ENCODE measurements at regions not wholly inside any gene's neighbourhood (a gene's known extent, or its start where the extent isn't known, plus 50 kb on each side); places are given as distances from the start of the nearest gene placed in this dataset.

DNA sequence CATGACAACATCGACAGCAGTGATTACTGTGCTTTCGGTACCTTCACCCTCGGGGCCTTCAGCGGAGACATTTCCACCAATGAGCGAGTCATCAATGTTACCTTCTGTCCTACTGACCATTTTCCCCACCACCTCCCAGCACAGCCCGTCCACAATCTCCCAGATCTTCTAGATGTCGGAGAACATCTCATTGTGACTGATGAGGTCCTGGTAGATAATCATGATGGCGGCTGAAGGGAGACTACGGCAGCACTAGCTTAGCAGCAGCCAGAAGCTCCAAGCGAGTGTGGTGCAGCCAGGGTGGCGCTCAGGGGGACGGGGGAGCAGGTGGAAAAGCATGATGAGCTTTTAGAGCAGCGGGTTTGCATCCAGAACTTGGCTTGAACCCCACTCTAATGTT, 379.0 kb downstream of the TLR4 start:
- Histone ChIP-seq H3K4me1 (no peaks in the 10 kb centered on the region), H3K4me2 (no peak overlapping the region), H3K9me3 (no peaks in the 10 kb centered on the region), H3K27ac (no peak overlapping the region), H3K4me3 (no peak overlapping the region)
- TF ChIP-seq, protein P1, sequence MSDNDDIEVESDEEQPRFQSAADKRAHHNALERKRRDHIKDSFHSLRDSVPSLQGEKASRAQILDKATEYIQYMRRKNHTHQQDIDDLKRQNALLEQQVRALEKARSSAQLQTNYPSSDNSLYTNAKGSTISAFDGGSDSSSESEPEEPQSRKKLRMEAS (IDR thresholded peaks at IDR 0.05) = no peak
- no peak for TF ChIP-seq FOXS1 (CRISPR knock-in tag; IDR thresholded peaks at IDR 0.05)
- no peak for TF ChIP-seq POLR2AphosphoS2 (conservative IDR thresholded peaks at IDR 0.05; ENCODE audit: low read length)
- TF ChIP-seq CBX2 (IDR thresholded peaks at IDR 0.05; ENCODE audit: borderline replicate concordance, low read depth) = no peak
- no peak for TF ChIP-seq FOSL2 (IDR thresholded peaks at IDR 0.05)
- TF ChIP-seq FOSL2 (CRISPR knock-in tag; IDR thresholded peaks at IDR 0.05) = no peak
- TF ChIP-seq PHF8 (IDR thresholded peaks at IDR 0.05; ENCODE audit: borderline replicate concordance, low read depth) = no peak
- TF ChIP-seq CBX8 (IDR thresholded peaks at IDR 0.05) = no peak
- TF ChIP-seq EP300 (IDR thresholded peaks at IDR 0.05) = no peak
- no peak for TF ChIP-seq CHD2 (IDR thresholded peaks at IDR 0.05; ENCODE audit: low read length, partially characterized antibody)
- TF ChIP-seq RNF2 (IDR thresholded peaks at IDR 0.05; ENCODE audit: borderline replicate concordance, low read depth) = no peak
- 22% methylated on average over 13 of the region's 13 CpGs for WGBS (ENCODE audit: missing lambda C conversion rate)
- FAIRE-seq = no peak
- ChIA-PET POLR2A (no interaction called here), CTCF (no interaction called here)
- DNase-seq (ENCODE audit: low read depth in 1 of 2, low spot score in 1 of 2) = no peak
- no peak for ATAC-seq

DNA sequence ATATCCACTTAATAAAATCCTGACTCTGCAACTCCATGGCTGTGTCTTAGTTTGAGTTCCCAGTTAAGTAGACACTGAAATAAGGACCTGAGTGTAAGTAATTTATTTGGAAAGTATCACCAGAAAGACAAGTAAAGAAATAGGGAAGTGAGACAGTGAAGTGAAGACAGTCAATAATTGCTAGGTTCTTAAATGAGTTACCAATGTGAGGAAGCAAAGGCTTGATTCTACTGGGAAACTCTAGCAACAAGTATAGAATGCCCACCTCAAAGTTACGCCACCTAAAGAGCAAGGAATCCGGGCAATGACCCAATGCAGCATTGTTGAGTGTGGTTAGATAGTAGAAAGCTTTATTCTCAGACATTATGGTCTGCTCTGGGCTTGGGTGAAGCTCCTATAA, 383.9 kb downstream of the TLR4 start:
- Histone ChIP-seq H3K4me3 (no peak overlapping the region), H3K27ac (no peak overlapping the region), H3K4me2 (no peak overlapping the region), H3K9me3 (no peaks in the 10 kb centered on the region), H3K4me1 (no peaks in the 10 kb centered on the region)
- ChIA-PET CTCF (no interaction called here), POLR2A (no interaction called here)
- no peak for FAIRE-seq
- ATAC-seq = no peak
- 0% methylated on average over 2 of the region's 2 CpGs for WGBS (ENCODE audit: missing lambda C conversion rate)
- DNase-seq (ENCODE audit: low read depth in 1 of 2, low spot score in 1 of 2) = no peak
- TF ChIP-seq ZFP36 (IDR thresholded peaks at IDR 0.05; ENCODE audit: borderline replicate concordance, partially characterized antibody) (no peak), CHD4 (IDR thresholded peaks at IDR 0.05; ENCODE audit: borderline replicate concordance) (no peak), PHF8 (IDR thresholded peaks at IDR 0.05; ENCODE audit: borderline replicate concordance, low read depth) (no peak)
- TF ChIP-seq, protein P2, sequence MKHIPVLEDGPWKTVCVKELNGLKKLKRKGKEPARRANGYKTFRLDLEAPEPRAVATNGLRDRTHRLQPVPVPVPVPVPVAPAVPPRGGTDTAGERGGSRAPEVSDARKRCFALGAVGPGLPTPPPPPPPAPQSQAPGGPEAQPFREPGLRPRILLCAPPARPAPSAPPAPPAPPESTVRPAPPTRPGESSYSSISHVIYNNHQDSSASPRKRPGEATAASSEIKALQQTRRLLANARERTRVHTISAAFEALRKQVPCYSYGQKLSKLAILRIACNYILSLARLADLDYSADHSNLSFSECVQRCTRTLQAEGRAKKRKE (CRISPR knock-in tag; IDR thresholded peaks at IDR 0.05; ENCODE audit: low read depth) = no peak

DNA sequence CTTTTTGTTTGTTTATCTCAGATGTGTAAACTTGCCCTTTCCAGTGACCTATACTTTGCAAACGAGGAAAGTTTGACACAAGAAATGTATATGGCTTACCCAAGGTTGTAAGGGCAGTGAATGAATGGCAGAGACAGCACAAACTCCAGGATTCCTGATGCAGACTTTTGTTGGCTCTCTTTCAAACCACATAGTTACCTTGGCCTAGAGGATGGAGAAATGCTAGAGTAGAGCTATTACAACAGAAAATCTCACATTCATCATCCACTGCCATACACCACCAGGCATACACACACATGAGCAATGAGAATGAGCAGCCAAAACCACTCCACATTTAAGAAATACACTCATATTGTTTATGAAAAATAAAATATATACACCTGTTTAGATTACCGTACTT, 387.0 kb downstream of the TLR4 start:
- DNase-seq (ENCODE audit: low read depth in 1 of 2, low spot score in 1 of 2) = no peak
- Histone ChIP-seq H3K4me2 (no peak overlapping the region), H3K27ac (no peak overlapping the region), H3K4me1 (no peaks in the 10 kb centered on the region), H3K4me3 (no peak overlapping the region), H3K9me3 (no peaks in the 10 kb centered on the region)
- no peak for ATAC-seq
- ChIA-PET POLR2A (no interaction called here), CTCF (no interaction called here)
- no peak for TF ChIP-seq RARB (CRISPR knock-in tag; IDR thresholded peaks at IDR 0.05)
- no peak for TF ChIP-seq RAD21 (conservative IDR thresholded peaks at IDR 0.05 in 1 of 2, IDR thresholded peaks at IDR 0.05 in 1 of 2)
- no peak for TF ChIP-seq RNF2 (IDR thresholded peaks at IDR 0.05; ENCODE audit: borderline replicate concordance, low read depth)
- TF ChIP-seq, protein P3, sequence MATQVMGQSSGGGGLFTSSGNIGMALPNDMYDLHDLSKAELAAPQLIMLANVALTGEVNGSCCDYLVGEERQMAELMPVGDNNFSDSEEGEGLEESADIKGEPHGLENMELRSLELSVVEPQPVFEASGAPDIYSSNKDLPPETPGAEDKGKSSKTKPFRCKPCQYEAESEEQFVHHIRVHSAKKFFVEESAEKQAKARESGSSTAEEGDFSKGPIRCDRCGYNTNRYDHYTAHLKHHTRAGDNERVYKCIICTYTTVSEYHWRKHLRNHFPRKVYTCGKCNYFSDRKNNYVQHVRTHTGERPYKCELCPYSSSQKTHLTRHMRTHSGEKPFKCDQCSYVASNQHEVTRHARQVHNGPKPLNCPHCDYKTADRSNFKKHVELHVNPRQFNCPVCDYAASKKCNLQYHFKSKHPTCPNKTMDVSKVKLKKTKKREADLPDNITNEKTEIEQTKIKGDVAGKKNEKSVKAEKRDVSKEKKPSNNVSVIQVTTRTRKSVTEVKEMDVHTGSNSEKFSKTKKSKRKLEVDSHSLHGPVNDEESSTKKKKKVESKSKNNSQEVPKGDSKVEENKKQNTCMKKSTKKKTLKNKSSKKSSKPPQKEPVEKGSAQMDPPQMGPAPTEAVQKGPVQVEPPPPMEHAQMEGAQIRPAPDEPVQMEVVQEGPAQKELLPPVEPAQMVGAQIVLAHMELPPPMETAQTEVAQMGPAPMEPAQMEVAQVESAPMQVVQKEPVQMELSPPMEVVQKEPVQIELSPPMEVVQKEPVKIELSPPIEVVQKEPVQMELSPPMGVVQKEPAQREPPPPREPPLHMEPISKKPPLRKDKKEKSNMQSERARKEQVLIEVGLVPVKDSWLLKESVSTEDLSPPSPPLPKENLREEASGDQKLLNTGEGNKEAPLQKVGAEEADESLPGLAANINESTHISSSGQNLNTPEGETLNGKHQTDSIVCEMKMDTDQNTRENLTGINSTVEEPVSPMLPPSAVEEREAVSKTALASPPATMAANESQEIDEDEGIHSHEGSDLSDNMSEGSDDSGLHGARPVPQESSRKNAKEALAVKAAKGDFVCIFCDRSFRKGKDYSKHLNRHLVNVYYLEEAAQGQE (IDR thresholded peaks at IDR 0.05) = no peak
- no peak for TF ChIP-seq CHD2 (IDR thresholded peaks at IDR 0.05; ENCODE audit: low read length, partially characterized antibody)
- TF ChIP-seq HEYL (CRISPR knock-in tag; IDR thresholded peaks at IDR 0.05) = no peak
- no peak for TF ChIP-seq NR3C1 (IDR thresholded peaks at IDR 0.05)
- TF ChIP-seq, protein P2 (CRISPR knock-in tag; IDR thresholded peaks at IDR 0.05; ENCODE audit: low read depth) = no peak
- TF ChIP-seq SREBF2 (IDR thresholded peaks at IDR 0.05) = no peak
- 22% methylated on average over 2 of the region's 2 CpGs for WGBS (ENCODE audit: missing lambda C conversion rate)
- no peak for FAIRE-seq

Data from A549 (cell line).